Erythroblast (primary cell): ENCODE measurements at regions not wholly inside any gene's neighbourhood (a gene's known extent, or its start where the extent isn't known, plus 50 kb on each side); places are given as distances from the start of the nearest gene placed in this dataset.

Experiments used
- GATA1 ChIP-seq: IDR thresholded peaks from 2 replicates; pipeline ENCODE4 v1.6.1; 2011; ENCODE audit warnings: low read depth, mild to moderate bottlenecking, control low read depth, low read length, moderate library complexity
- POLR2A ChIP-seq: IDR thresholded peaks from 2 replicates; pipeline ENCODE4 v1.6.1; 2011; ENCODE audit warnings: mild to moderate bottlenecking, low read length

GRCh38 chr20:63103402-63104311 is 96.9 kb upstream of the BHLHE23 start:
- TF ChIP-seq POLR2A (no peak), GATA1 (no peak)
